ENCODE measurements at regions not wholly inside any gene's neighbourhood (a gene's known extent, or its start where the extent isn't known, plus 50 kb on each side); places are given as distances from the start of the nearest gene placed in this dataset.

DNA sequence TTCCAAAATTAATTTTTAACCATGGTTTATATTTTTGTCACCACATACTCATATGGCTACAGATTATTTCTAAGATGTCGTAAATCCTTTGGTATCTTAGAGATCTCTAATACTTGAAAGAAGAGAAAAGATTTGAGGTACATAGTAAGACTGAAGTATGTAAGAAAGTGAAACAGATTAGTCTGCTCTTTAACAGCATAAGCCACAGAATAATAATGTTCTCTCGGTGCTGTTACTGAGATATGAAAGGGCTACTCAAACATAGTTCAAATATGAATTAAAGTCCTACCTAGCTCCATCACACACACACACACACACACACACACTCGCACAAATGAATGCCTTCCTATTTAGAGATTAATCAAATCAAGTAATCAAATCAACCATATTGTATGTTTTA is 274.1 kb upstream of the PCDH18 start (continued):
- TF ChIP-seq ZNF624 (tag by site-specific recombination; IDR thresholded peaks at IDR 0.05) = no peak

- Histone ChIP-seq H3K4me1 (ENCODE audit: control insufficient read depth, insufficient read depth, low read length) (no peaks in the 10 kb centered on the region), H3K4me3 (ENCODE audit: low read depth, low read length) (no peak overlapping the region), H3K27ac (ENCODE audit: extremely low read depth, low read depth, low read length) (no peak overlapping the region), H3K36me3 (ENCODE audit: control insufficient read depth in 2 of 2, insufficient read depth in 1 of 2, low read length in 2 of 2) (no peaks in the 10 kb centered on the region), H3K9me3 (ENCODE audit: control insufficient read depth, insufficient read depth, low read depth, low read length) (no peaks in the 10 kb centered on the region)
- TF ChIP-seq KLF8 (tag by site-specific recombination; IDR thresholded peaks at IDR 0.05) (no peak), RBAK (tag by site-specific recombination; IDR thresholded peaks at IDR 0.05) (no peak), ZNF133 (tag by site-specific recombination; IDR thresholded peaks at IDR 0.05) (no peak), ZNF513 (tag by site-specific recombination; IDR thresholded peaks at IDR 0.05) (no peak), ZNF514 (tag by site-specific recombination; IDR thresholded peaks at IDR 0.05) (no peak)
- ChIA-PET POLR2A (no interaction called here), CTCF (no interaction called here)
These were observed 272.7 kb upstream of the PCDH18 start for GRCh38 chr4:137804906-137805495.

GRCh38 chr4:137800861-137801260 is 268.6 kb upstream of the PCDH18 start:
- ChIA-PET CTCF (no interaction called here), POLR2A (no interaction called here)
- no peak overlapping the region for H3K27ac ChIP-seq (ENCODE audit: extremely low read depth, low read depth, low read length)
- no peak overlapping the region for H3K4me3 ChIP-seq (ENCODE audit: low read depth, low read length)
- H3K4me1 ChIP-seq (ENCODE audit: control insufficient read depth, insufficient read depth, low read length) = no peaks in the 10 kb centered on the region
- TF ChIP-seq PRDM1 (tag by site-specific recombination; IDR thresholded peaks at IDR 0.05) (no peak), RBAK (tag by site-specific recombination; IDR thresholded peaks at IDR 0.05) (no peak), ZNF394 (tag by site-specific recombination; IDR thresholded peaks at IDR 0.05; ENCODE audit: borderline replicate concordance) (no peak), ZNF155 (tag by site-specific recombination; IDR thresholded peaks at IDR 0.05) (no peak), ZNF626 (tag by site-specific recombination; IDR thresholded peaks at IDR 0.05) (no peak), ZNF623 (tag by site-specific recombination; IDR thresholded peaks at IDR 0.05) (no peak), ZNF239 (tag by site-specific recombination; IDR thresholded peaks at IDR 0.05) (no peak), KLF9 (tag by site-specific recombination; IDR thresholded peaks at IDR 0.05; ENCODE audit: low read depth) (no peak), ZNF146 (tag by site-specific recombination; IDR thresholded peaks at IDR 0.05) (no peak), YY1 (tag by site-specific recombination; IDR thresholded peaks at IDR 0.05) (no peak), ZNF514 (tag by site-specific recombination; IDR thresholded peaks at IDR 0.05) (no peak), ZNF16 (tag by site-specific recombination; IDR thresholded peaks at IDR 0.05; ENCODE audit: low read depth) (no peak)
- no peaks in the 10 kb centered on the region for H3K36me3 ChIP-seq (ENCODE audit: control insufficient read depth in 2 of 2, insufficient read depth in 1 of 2, low read length in 2 of 2)
- H3K9me3 ChIP-seq (ENCODE audit: control insufficient read depth, insufficient read depth, low read depth, low read length) = no peaks in the 10 kb centered on the region

- ChIA-PET CTCF (interaction anchor here (0.7 kb wide), 1 partner anchor 15 kb away, joined by 3 read pairs; no protein-coding TSS in a partner anchor), POLR2A (no interaction called here)
- no peaks in the 10 kb centered on the region for H3K4me1 ChIP-seq (ENCODE audit: control insufficient read depth, insufficient read depth, low read length)
- H3K36me3 ChIP-seq (ENCODE audit: control insufficient read depth in 2 of 2, insufficient read depth in 1 of 2, low read length in 2 of 2) = no peaks in the 10 kb centered on the region
- H3K4me3 ChIP-seq (ENCODE audit: low read depth, low read length) = no peak overlapping the region
- no peaks in the 10 kb centered on the region for H3K9me3 ChIP-seq (ENCODE audit: control insufficient read depth, insufficient read depth, low read depth, low read length)
- no peak for TF ChIP-seq ZNF335 (tag by site-specific recombination; conservative IDR thresholded peaks at IDR 0.05)
- no peak for TF ChIP-seq ZNF544 (tag by site-specific recombination; IDR thresholded peaks at IDR 0.05)
- no peak for TF ChIP-seq ZNF692 (tag by site-specific recombination; IDR thresholded peaks at IDR 0.05)
- TF ChIP-seq ZNF324 (tag by site-specific recombination; IDR thresholded peaks at IDR 0.05) = no peak
- no peak for TF ChIP-seq SCRT2 (tag by site-specific recombination; IDR thresholded peaks at IDR 0.05)
- no peak for TF ChIP-seq PRDM1 (tag by site-specific recombination; IDR thresholded peaks at IDR 0.05)
- no peak for TF ChIP-seq ZNF449 (tag by site-specific recombination; IDR thresholded peaks at IDR 0.05)
- no peak for TF ChIP-seq ZNF133 (tag by site-specific recombination; IDR thresholded peaks at IDR 0.05)
- H3K27ac ChIP-seq (ENCODE audit: extremely low read depth, low read depth, low read length) = no peak overlapping the region
These were observed 262.5 kb upstream of the PCDH18 start for GRCh38 chr4:137794764-137795254.

Measured in HEK293 (cell line).